ENCODE measurements at regions not wholly inside any gene's neighbourhood (a gene's known extent, or its start where the extent isn't known, plus 50 kb on each side); places are given as distances from the start of the nearest gene placed in this dataset.

- Histone ChIP-seq H4K20me1 (ENCODE audit: insufficient read depth, low read length) (no peaks in the 10 kb centered on the region), H3F3A (ENCODE audit: insufficient read depth, low read length) (no peaks in the 10 kb centered on the region), H3K36me3 (ENCODE audit: insufficient read depth, low read length) (no peaks in the 10 kb centered on the region), H3K4me3 (ENCODE audit: low read depth, low read length, poor library complexity, severe bottlenecking) (no peak overlapping the region), H3K4me2 (ENCODE audit: low read length) (no peak overlapping the region), H3K9me3 (ENCODE audit: low read length) (no peaks in the 10 kb centered on the region), H3K79me2 (ENCODE audit: insufficient read depth, low read length) (no peaks in the 10 kb centered on the region), H3K9me2 (ENCODE audit: low read depth, low read length) (no peaks in the 10 kb centered on the region), H2AFZ (ENCODE audit: low read length) (no peak overlapping the region), H3K4me1 (ENCODE audit: insufficient read depth, low read length, severe bottlenecking) (no peaks in the 10 kb centered on the region), H3K27ac (ENCODE audit: low read depth, low read length, poor library complexity, severe bottlenecking) (no peak overlapping the region), H3K9ac (ENCODE audit: low read length) (no peak overlapping the region), H3K27me3 (ENCODE audit: insufficient read depth, low read length) (no peaks in the 10 kb centered on the region)
- no peak for TF ChIP-seq EZH2 (IDR thresholded peaks at IDR 0.05; ENCODE audit: borderline replicate concordance, low read length)
- no peak for TF ChIP-seq CTCF (IDR thresholded peaks at IDR 0.05; ENCODE audit: low read length)
These were observed 363.3 kb upstream of the KLF4 start for GRCh38 chr9:107852891-107853290.

GRCh38 chr9:107850653-107851052 is 361.1 kb upstream of the KLF4 start:
- no peaks in the 10 kb centered on the region for H3K27me3 ChIP-seq (ENCODE audit: insufficient read depth, low read length)
- TF ChIP-seq EZH2 (IDR thresholded peaks at IDR 0.05; ENCODE audit: borderline replicate concordance, low read length) (no peak), CTCF (IDR thresholded peaks at IDR 0.05; ENCODE audit: low read length) (no peak)
- no peak overlapping the region for H3K27ac ChIP-seq (ENCODE audit: low read depth, low read length, poor library complexity, severe bottlenecking)
- no peaks in the 10 kb centered on the region for H3F3A ChIP-seq (ENCODE audit: insufficient read depth, low read length)
- no peaks in the 10 kb centered on the region for H4K20me1 ChIP-seq (ENCODE audit: insufficient read depth, low read length)
- H3K9ac ChIP-seq (ENCODE audit: low read length), result no peak overlapping the region
- no peak overlapping the region for H3K4me3 ChIP-seq (ENCODE audit: low read depth, low read length, poor library complexity, severe bottlenecking)
- H3K79me2 ChIP-seq (ENCODE audit: insufficient read depth, low read length), result no peaks in the 10 kb centered on the region
- H3K36me3 ChIP-seq (ENCODE audit: insufficient read depth, low read length), result no peaks in the 10 kb centered on the region
- H2AFZ ChIP-seq (ENCODE audit: low read length), result no peak overlapping the region
- H3K4me2 ChIP-seq (ENCODE audit: low read length), result no peak overlapping the region
- no peaks in the 10 kb centered on the region for H3K9me3 ChIP-seq (ENCODE audit: low read length)
- H3K4me1 ChIP-seq (ENCODE audit: insufficient read depth, low read length, severe bottlenecking), result no peaks in the 10 kb centered on the region
- no peaks in the 10 kb centered on the region for H3K9me2 ChIP-seq (ENCODE audit: low read depth, low read length)

- Histone ChIP-seq H3K4me3 (ENCODE audit: low read depth, low read length, poor library complexity, severe bottlenecking) (no peak overlapping the region), H3K9me2 (ENCODE audit: low read depth, low read length) (no peaks in the 10 kb centered on the region), H2AFZ (ENCODE audit: low read length) (no peak overlapping the region), H3K4me1 (ENCODE audit: insufficient read depth, low read length, severe bottlenecking) (no peaks in the 10 kb centered on the region), H3K4me2 (ENCODE audit: low read length) (no peak overlapping the region), H3K79me2 (ENCODE audit: insufficient read depth, low read length) (no peaks in the 10 kb centered on the region), H3K9me3 (ENCODE audit: low read length) (no peaks in the 10 kb centered on the region), H3F3A (ENCODE audit: insufficient read depth, low read length) (no peaks in the 10 kb centered on the region), H3K9ac (ENCODE audit: low read length) (no peak overlapping the region), H4K20me1 (ENCODE audit: insufficient read depth, low read length) (no peaks in the 10 kb centered on the region), H3K27me3 (ENCODE audit: insufficient read depth, low read length) (no peaks in the 10 kb centered on the region), H3K36me3 (ENCODE audit: insufficient read depth, low read length) (no peaks in the 10 kb centered on the region), H3K27ac (ENCODE audit: low read depth, low read length, poor library complexity, severe bottlenecking) (no peak overlapping the region)
- TF ChIP-seq CTCF (IDR thresholded peaks at IDR 0.05; ENCODE audit: low read length) (no peak), EZH2 (IDR thresholded peaks at IDR 0.05; ENCODE audit: borderline replicate concordance, low read length) (no peak)
These were observed 358.7 kb upstream of the KLF4 start for GRCh38 chr9:107847978-107848964.

All from OCI-LY1 (cell line).